Stimulated activated CD8-positive, alpha-beta memory T cell treated with anti-CD3 and anti-CD28 coated beads, Interleukin-7, amount 100 ng/mL, for 48 hours (primary cell): ENCODE measurements at regions not wholly inside any gene's neighbourhood (a gene's known extent, or its start where the extent isn't known, plus 50 kb on each side); places are given as distances from the start of the nearest gene placed in this dataset.
"Not testable (repeated sequence)": the region's sequence is repeated elsewhere in the genome, so short reads cannot be mapped to it uniquely, and the experiment has no call there.

Experiments used
- DNase-seq, 2 donors: peaks; one replicate each; pipeline ENCODE4 v3.0.0-alpha.2; 2020; ENCODE audit warnings: low read depth in 1 of 2; ENCODE audit errors: extremely low read depth in 1 of 2

DNA sequence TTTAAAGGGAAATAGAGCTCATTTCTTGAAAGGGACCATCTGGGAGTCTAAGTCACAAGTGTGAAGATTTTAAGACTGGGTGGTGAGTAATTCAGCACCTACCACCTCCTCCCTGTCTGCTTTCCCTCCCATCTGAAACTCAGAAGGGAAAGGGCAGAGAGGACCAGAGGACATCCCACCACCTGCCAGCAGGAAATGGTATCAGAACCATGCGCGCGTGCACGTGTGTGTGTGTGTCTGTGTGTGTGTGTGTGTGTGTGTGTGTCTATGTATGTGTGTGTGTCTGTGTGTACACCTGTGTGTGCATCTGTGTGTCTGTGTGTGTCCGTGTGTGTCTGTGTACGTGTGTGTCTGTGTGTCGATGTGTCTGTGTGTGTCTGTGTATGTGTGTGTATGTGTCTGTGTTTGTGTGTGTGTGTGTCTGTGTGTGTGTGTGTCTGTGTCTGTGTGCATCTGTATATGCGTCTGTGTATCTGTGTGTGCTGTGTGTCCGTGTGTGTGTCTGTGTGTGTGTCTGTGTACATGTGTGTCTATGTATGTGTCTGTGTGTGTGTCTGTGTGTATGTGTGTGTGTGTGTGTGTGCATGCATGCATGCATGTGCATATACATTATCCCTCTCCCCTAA lies 76.8 kb downstream of the ZFP36L2 start:
- DNase-seq = peak in 1 of 2 donors; percentile 59

- DNase-seq = no peak
These were observed 80.3 kb downstream of the ZFP36L2 start for GRCh38 chr2:43146083-43146482.

DNA sequence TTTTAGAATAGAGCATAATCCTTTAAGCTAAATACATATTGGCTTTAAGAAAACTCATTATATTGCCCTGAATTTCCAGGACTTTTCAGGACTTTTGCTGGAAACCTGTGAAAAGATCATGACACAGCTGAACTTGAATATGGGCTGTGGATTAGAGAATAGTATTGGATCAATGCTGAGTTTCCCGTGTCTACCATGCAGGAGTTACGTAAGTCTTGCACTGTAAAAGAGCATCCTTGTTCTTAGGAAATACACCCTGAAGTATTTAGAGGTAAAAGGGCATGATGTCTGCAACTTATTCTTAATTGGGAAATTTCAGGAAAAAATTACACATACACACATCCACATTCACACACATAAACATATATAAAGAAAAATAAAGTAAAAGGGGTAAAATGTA lies 82.1 kb downstream of the ZFP36L2 start:
- DNase-seq = no peak

DNA sequence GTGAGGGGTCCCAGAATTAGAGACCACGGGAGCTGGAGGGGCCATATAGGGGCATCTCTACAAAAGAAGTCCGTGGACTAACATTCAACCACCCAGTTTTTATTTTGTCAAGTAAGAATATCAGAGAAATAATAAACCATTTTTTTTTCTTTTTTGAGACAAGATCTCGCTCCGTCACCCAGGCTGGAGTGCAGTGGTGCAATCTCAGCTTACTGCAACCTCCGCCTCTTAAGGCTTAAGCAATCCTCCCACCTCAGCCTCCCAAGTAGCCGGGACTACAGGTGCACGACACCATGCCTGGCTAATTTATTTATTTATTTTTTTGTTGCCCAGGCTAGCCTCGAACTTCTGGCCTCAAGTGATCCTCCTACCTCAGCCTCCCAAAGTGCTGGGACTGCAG lies 82.7 kb downstream of the ZFP36L2 start:
- no peak for DNase-seq

DNA sequence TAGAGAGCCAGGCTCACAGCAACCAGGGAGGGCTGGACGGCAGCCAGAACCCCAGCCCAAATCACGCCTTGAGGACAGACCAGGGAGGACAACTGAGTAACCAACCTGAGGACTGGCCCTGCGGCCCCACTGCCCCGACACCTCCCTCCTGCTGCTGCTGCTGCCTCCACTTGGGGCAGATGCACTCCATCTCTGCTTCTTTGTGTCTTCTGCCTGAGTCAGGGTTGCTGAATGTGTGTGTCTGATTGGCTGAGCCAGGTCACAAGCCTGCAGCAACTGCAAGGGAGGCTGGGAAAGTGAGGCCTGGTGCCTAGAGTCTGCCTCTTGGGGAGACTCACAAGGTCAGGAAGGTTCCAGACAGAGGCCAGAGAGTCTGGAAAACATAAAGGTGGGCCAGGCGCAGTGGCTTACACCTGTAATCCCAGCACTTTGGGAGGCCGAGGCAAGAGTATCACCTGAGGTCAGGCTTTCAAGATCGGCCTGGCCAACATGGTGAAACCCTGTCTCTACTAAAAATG lies 83.4 kb downstream of the ZFP36L2 start:
- peak in 1 of 2 donors; percentile 59 for DNase-seq

- not testable (repeated sequence) for DNase-seq
These were observed 84.7 kb downstream of the ZFP36L2 start for GRCh38 chr2:43141636-43142151.

DNA sequence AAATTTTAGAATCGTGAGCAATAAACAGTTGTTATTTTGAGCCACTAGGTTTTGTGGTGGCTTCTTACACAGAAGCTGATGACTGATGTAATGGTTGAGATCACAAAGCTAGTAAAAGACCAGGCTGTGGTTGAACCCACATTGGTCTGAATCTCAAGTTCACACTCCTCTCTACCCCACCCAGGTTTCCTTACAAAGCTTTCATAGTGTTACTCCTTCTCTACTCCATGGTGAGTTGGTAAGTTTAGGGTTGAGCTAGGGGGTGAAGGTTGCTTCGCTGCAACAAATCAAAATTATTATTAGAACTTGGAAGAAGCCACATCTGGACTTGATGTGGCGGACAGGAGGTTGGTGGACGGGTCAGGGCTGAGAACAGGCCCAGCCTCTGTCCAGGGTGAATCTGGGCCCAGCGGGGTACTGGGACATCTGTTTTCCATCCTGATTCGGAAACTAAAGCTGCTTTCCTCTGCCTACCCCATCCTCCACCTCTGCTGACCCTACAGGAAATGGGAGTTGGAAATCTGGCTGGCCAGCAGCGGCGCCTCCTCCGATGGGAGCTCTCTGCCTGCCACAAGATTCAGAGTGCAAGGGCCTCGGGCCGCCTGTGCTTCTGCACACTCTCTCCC lies 86.3 kb downstream of the ZFP36L2 start:
- no peak for DNase-seq

GRCh38 chr2:43139501-43139900 lies 86.9 kb downstream of the ZFP36L2 start:
- DNase-seq = no peak

- no peak for DNase-seq
These were observed 88.0 kb downstream of the ZFP36L2 start for GRCh38 chr2:43138441-43138840.

DNA sequence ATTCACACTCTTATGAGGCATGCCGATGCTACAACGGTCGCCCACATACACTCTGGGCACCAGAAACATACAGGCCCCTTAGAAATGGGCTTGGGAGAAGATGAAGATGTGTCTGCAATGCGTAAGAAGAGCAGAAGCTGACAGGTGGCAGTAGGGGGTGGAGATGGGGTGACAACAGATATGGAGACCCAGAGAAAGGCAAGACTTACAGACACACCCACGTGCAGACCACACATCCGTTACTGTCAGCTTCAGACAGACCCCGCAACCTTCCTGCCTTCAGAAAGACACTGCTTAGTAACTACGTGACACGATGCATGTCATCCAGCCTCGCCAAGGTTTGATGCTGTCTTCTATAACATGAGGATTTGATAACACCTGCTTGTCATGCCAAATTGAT lies 89.5 kb downstream of the ZFP36L2 start:
- DNase-seq = peak; percentile 64 to 85

DNA sequence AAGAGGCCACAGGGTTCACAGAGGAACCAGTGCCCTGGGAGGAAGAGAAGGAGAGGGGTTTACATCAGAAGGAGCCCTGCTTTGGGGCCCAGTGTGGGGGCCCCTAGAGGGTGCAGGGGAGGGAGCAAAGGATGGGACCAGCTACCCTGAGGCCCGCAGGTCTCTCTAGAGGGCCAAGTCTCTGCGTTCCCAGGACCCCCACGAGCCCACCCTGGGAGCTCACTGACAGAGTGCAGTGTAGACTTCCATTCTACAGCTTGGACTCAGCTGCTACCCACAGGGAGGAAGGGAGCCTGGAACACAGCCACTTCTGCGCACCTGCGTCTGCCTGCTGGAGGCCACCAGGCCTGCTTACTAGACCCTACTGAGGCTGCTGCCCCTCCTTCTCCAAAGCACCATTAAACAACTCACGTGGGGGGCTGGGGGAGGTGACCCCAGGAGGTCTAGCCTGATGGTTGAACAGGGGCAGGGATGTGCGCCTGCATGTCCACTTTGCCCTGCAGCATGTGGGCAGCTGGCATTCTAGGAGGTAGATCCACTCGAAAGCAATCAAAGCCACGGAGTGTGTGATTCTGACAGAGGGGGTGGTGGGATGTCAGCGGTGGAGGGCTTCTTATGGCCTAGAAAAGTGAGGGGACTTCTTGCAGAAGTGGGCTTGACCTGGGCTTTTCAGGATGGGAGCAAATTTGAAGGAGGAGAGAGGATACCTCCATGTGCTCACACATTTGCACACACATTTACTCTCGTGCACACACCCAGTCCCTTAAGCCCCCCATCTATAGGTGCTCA lies 90.2 kb downstream of the ZFP36L2 start:
- no peak for DNase-seq

- DNase-seq = no peak
These were observed 90.8 kb downstream of the ZFP36L2 start for GRCh38 chr2:43135583-43135982.

GRCh38 chr2:43134571-43134889 lies 91.9 kb downstream of the ZFP36L2 start:
- DNase-seq = no peak

- DNase-seq = peak in 1 of 2 donors; percentile 83
These were observed 92.5 kb downstream of the ZFP36L2 start for GRCh38 chr2:43133708-43134570.

GRCh38 chr2:43133336-43133707 lies 93.1 kb downstream of the ZFP36L2 start:
- no peak for DNase-seq

GRCh38 chr2:43132683-43133301 lies 93.6 kb downstream of the ZFP36L2 start:
- peak in 1 of 2 donors; percentile 30 for DNase-seq

GRCh38 chr2:43131890-43132682 lies 94.3 kb downstream of the ZFP36L2 start:
- DNase-seq = no peak

GRCh38 chr2:43131051-43131889 lies 95.1 kb downstream of the ZFP36L2 start:
- peak; percentile 57 to 84 for DNase-seq

- DNase-seq = no peak
These were observed 95.9 kb downstream of the ZFP36L2 start for GRCh38 chr2:43130548-43130875.
